NCI-H128 (cell line): ENCODE measurements at regions not wholly inside any gene's neighbourhood (a gene's known extent, or its start where the extent isn't known, plus 50 kb on each side); places are given as distances from the start of the nearest gene placed in this dataset.
A peak's percentile ranks its signal among the peaks of the same experiment; 100 is the strongest.
"Not testable (repeated sequence)": the region's sequence is repeated elsewhere in the genome, so short reads cannot be mapped to it uniquely, and the experiment has no call there.

Experiments used
- DNase-seq: peaks from one replicate; lab custom pipeline; 2025; ENCODE audit not compliant: unreplicated experiment; lab: John Stamatoyannopoulos, UW

GRCh38 chr11:34001557-34002064 lies 49.9 kb upstream of the CAPRIN1 start:
- DNase-seq: no peak

DNA sequence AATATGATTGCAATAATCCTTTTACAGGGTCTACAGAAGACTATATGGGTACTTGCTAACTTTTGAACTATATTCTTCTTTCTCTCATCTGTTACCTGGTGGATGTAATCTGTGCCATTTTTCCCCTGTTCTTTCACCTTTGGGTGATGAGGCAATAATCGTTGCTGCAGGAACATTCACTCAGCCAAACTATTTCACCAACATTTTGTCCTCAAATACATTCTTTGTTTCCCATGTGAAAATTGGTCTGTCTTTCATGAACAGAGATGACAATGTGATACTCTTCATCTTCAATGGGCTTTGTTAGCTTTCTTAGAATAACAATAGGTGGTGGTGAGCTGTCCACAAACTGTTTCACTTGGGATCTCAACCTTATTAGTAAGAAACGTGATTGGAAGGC lies 52.1 kb upstream of the CAPRIN1 start:
- DNase-seq: no peak

- DNase-seq: no peak
Measured at GRCh38 chr11:33997584-33998251, 53.8 kb upstream of the CAPRIN1 start.

DNA sequence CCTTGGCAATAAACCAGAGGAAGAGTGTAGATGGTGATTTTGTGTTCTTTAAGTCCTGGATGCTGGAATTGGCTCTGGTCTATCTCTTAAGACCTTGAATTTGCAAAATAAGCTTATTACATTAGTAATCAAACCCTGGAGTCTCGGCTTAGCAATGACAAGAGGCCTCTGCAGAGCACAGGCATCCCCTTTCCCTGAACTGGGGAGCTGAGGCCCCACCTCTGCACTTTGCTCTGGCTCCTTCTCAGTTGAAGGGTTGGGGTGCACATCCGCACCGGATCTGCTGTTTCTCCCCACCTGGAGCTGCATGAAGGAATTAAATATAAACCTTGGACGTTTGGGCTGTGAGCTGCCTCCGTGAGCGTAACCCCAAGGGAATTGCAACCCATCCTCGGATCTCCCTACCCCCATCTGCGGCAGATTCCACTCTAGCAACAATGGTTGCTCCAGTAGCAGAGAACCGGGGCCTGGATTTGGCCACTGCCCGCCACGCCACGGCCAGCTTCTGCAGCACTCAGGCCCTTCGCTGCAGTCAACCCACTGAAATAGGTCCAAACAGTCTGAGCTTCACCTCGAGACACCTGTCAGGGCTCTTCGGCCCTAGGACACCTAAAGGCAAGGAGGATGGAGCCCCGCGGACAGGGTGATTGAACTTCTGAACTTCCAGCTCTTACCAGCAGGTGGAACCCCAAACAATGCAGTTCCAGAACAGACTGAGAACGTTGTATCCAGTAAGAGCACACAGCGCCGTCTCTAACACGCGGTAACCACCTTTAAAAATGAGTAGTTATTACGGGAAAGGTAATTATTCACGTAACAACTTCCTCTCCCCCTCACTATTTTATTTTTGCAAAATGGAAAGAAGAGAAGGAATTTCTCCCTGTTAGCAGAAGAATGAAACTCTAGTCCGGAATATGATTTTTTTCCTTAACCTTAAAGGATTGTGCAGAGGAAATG lies 54.8 kb upstream of the CAPRIN1 start:
- peak; percentile 63 for DNase-seq

DNA sequence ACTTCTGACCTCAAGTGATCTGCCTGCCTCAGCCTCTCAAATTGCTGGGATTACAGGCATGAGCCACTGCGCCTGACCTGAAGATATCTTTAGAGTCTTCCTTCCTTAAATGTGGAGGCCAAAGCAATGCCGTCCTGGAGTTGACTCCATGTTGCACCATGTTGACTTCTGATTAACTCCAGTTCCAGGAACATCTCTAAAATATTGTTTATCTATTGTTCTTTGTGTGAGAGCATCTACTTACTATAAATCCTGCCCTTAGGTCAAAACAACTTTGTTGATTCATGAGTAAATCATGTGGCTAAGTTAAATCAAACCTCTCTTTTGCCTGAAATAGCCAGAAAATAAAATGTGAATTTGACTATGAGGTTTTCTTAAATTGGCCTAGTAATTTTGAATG lies 56.6 kb upstream of the CAPRIN1 start:
- no peak for DNase-seq

- not testable (repeated sequence) for DNase-seq
Measured at GRCh38 chr11:33991136-33991535, 60.4 kb upstream of the CAPRIN1 start.

DNA sequence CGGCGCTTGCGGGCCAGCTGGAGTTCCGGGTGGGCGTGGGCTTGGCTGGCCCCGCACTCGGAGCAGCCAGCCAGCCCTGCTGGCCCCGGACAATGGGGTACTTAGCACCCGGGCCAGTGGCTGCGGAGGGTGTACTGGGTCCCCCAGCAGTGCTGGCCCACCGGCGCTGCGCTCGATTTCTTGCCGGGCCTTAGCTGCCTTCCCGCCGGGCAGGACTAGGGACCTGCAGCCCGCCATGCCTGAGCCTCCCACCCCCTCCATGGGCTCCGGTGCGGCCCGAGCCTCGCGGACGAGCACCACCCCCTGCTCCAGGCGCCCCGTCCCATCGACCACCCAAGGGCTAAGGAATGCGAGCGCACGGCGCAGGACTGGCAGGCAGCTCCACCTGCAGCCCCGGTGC lies 61.4 kb upstream of the CAPRIN1 start:
- not testable (repeated sequence) for DNase-seq

DNA sequence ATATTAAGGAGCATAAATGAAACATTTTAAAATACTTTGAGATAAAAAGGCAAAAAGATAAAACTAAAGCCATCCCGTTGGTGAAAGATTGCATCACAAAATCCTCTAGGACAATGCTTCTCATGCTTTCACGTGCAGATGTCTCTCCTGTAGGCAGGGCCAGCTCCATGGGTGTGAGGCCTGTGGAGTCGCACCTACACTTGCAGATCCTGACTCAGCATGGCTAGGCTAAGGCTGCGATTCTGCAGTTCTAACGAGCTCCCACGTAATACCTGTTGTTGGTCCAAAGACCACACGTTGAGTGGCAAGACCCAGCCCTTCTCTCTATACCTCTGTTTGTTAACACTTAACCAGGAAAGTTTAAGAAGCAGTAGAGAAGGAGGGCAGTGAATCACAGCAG lies 62.1 kb upstream of the CAPRIN1 start:
- DNase-seq: no peak

GRCh38 chr11:33988586-33989370 lies 62.8 kb upstream of the CAPRIN1 start:
- no peak for DNase-seq

DNA sequence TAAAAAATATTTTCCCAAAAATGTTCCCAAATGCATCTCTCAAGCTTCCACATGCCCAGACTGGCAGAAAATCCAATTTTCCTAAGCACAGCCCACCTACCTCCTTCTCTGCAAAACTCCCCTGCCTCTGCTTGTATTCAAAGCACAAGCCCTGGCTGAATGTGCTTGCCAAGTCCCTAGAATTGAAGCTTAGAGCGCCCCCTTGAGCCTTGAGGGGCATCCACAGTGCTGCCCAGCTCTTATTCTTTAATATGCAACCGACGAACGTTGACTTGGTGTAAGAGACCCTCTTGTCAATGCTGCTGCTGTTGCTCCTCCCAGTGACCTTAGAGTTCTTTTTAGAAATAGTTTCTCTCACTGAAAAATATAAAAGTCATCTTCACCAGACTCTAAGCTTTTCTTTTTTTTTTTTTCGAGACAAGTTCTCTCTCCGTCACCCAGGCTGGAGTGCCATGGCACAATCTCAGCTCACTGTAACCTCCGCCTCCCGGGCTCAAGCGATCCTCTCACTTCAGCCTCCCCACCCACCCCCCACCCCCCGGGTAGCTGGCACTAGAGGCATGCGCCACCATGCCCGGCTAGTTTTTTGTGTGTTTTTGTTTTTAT lies 63.5 kb upstream of the CAPRIN1 start:
- DNase-seq: peak; percentile 65

GRCh38 chr11:33987545-33987944 lies 64.0 kb upstream of the CAPRIN1 start:
- no peak for DNase-seq

GRCh38 chr11:33986597-33987501 lies 64.7 kb upstream of the CAPRIN1 start:
- DNase-seq: not testable (repeated sequence)

DNA sequence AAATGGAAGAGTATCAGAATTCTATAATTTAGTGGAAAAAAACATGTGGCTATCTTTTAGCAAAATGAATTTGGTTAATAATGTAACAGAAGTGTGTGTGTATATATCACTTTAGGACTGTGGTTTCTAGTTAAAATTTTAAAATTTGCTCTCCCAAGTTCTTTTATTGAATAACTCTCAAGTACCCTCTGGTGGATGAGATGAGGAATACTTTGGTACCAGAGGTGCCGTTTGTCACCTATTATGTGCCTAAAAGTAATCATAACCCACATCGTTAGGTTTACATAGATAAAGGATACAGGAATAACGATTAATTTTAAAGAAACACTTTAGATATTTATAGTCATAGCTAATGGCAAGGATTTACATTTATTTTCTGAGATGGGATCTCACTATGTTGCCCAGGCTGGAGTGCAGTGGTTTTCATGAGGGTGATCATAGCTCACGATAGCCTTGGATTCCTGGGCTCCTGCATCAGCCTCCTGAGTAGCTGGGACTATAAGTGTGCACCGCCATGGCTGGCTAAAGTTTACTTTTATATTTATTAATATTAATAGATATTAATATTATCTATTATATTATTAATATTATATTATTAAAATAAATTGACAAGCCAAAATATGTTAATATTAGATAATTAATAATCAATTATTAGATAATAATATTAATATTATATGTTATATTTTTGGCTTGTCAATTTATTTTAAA lies 66.7 kb upstream of the CAPRIN1 start:
- no peak for DNase-seq

DNA sequence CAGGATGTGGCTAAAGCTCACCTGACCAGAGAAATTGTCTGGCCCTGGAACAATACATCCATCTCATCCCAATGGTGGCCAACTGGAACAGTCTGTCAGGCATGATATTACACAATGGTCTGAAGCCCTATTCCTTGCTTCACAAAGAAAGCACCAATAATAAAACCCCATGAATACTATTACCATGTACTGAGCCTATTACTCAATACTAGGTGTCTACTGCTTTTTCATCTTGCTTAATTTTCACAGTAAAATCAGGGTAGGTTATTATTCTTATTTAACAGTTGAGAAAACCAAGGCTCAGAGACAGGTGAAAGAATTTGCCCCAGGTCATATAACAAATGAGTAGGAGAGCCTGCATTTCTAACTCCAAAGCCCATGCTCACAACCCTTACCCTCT lies 68.9 kb upstream of the CAPRIN1 start:
- no peak for DNase-seq

DNA sequence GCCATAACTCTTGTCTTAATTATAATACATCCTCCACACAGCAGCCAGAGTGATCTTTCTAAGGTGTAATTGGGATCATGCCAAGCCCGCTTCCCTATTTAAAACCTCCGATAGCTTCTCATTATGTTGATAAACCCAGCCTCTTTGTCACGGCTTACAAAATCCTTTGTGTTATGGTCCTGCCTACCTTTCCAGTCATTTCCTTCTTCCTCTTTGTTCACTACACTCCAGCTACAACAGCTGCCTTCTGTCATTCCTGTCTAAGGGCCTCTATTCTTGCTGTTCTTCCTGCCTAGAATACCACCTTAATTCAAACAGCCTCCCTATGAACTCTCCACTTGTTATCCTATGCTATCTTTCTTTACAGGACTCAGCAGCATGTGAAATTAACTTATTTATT lies 70.6 kb upstream of the CAPRIN1 start:
- DNase-seq: peak; percentile 48

GRCh38 chr11:33978376-33978775 lies 73.2 kb upstream of the CAPRIN1 start:
- no peak for DNase-seq

DNA sequence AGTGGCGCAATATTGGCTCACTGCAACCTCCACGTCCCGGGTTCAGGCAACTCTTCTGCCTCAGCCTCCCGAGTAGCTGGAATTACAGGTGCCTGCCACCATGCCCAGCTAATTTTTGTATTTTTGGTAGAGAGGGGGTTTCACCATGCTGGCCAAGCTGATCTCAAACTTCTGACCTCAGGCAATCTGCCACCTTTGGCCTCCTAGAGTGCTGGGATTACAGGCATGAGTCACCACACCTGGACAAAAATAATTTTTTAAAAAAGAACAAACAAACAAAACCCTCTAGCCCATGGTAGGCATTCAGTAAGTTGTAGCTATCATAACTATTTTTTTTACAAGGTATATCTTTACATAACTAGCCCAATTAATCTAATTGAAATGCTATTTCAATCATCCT lies 73.9 kb upstream of the CAPRIN1 start:
- DNase-seq: no peak

GRCh38 chr11:33976495-33977199 lies 74.9 kb upstream of the CAPRIN1 start:
- DNase-seq: no peak

- DNase-seq: no peak
Measured at GRCh38 chr11:33974804-33975203, 76.7 kb upstream of the CAPRIN1 start.
